ENCODE measurements at regions not wholly inside any gene's neighbourhood (a gene's known extent, or its start where the extent isn't known, plus 50 kb on each side); places are given as distances from the start of the nearest gene placed in this dataset.

- Histone ChIP-seq H3K4me3 (ENCODE audit: low read depth in 1 of 2, low read length in 2 of 2) (no peak overlapping the region), H3K9me3 (ENCODE audit: control insufficient read depth in 1 of 2, low read length in 2 of 2) (peaks cover 0 to 3% of the 10 kb centered on the region in 2 donors), H3K27ac (ENCODE audit: low read length) (no peak overlapping the region), H3K27me3 (ENCODE audit: low read depth, low read length) (no peaks in the 10 kb centered on the region), H3K36me3 (ENCODE audit: control insufficient read depth in 1 of 2, insufficient read depth in 2 of 2, low read length in 2 of 2) (no peaks in the 10 kb centered on the region), H3K4me1 (ENCODE audit: control insufficient read depth in 1 of 2, insufficient read depth in 2 of 2, low read length in 2 of 2) (no peaks in the 10 kb centered on the region)
These were observed 379.0 kb downstream of the TLR4 start for GRCh38 chr9:118083161-118083560.

DNA sequence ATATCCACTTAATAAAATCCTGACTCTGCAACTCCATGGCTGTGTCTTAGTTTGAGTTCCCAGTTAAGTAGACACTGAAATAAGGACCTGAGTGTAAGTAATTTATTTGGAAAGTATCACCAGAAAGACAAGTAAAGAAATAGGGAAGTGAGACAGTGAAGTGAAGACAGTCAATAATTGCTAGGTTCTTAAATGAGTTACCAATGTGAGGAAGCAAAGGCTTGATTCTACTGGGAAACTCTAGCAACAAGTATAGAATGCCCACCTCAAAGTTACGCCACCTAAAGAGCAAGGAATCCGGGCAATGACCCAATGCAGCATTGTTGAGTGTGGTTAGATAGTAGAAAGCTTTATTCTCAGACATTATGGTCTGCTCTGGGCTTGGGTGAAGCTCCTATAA, 383.9 kb downstream of the TLR4 start:
- H3K9me3 ChIP-seq (ENCODE audit: control insufficient read depth in 1 of 2, low read length in 2 of 2): peaks cover 0 to 3% of the 10 kb centered on the region in 2 donors
- no peak overlapping the region for H3K27ac ChIP-seq (ENCODE audit: low read length)
- no peak overlapping the region for H3K4me3 ChIP-seq (ENCODE audit: low read depth in 1 of 2, low read length in 2 of 2)
- H3K4me1 ChIP-seq (ENCODE audit: control insufficient read depth in 1 of 2, insufficient read depth in 2 of 2, low read length in 2 of 2): no peaks in the 10 kb centered on the region
- no peaks in the 10 kb centered on the region for H3K27me3 ChIP-seq (ENCODE audit: low read depth, low read length)
- no peaks in the 10 kb centered on the region for H3K36me3 ChIP-seq (ENCODE audit: control insufficient read depth in 1 of 2, insufficient read depth in 2 of 2, low read length in 2 of 2)

- Histone ChIP-seq H3K27me3 (ENCODE audit: low read depth, low read length) (no peaks in the 10 kb centered on the region), H3K4me1 (ENCODE audit: control insufficient read depth in 1 of 2, insufficient read depth in 2 of 2, low read length in 2 of 2) (no peaks in the 10 kb centered on the region), H3K4me3 (ENCODE audit: low read depth in 1 of 2, low read length in 2 of 2) (no peak overlapping the region), H3K36me3 (ENCODE audit: control insufficient read depth in 1 of 2, insufficient read depth in 2 of 2, low read length in 2 of 2) (no peaks in the 10 kb centered on the region), H3K27ac (ENCODE audit: low read length) (no peak overlapping the region), H3K9me3 (ENCODE audit: control insufficient read depth in 1 of 2, low read length in 2 of 2) (no peaks in the 10 kb centered on the region)
These were observed 387.0 kb downstream of the TLR4 start for GRCh38 chr9:118091226-118091625.

- Histone ChIP-seq H3K9me3 (ENCODE audit: control insufficient read depth in 1 of 2, low read length in 2 of 2) (no peaks in the 10 kb centered on the region), H3K4me1 (ENCODE audit: control insufficient read depth in 1 of 2, insufficient read depth in 2 of 2, low read length in 2 of 2) (no peaks in the 10 kb centered on the region)
These were observed 387.7 kb downstream of the TLR4 start for GRCh38 chr9:118091711-118092500.

GRCh38 chr9:118094387-118094786, 390.2 kb downstream of the TLR4 start:
- Histone ChIP-seq H3K36me3 (ENCODE audit: control insufficient read depth in 1 of 2, insufficient read depth in 2 of 2, low read length in 2 of 2) (no peaks in the 10 kb centered on the region), H3K27ac (ENCODE audit: low read length) (no peak overlapping the region), H3K9me3 (ENCODE audit: control insufficient read depth in 1 of 2, low read length in 2 of 2) (no peaks in the 10 kb centered on the region), H3K4me3 (ENCODE audit: low read depth in 1 of 2, low read length in 2 of 2) (no peak overlapping the region), H3K4me1 (ENCODE audit: control insufficient read depth in 1 of 2, insufficient read depth in 2 of 2, low read length in 2 of 2) (no peaks in the 10 kb centered on the region), H3K27me3 (ENCODE audit: low read depth, low read length) (no peaks in the 10 kb centered on the region)

More at GRCh38 chr9:118091711-118092500, 387.7 kb downstream of the TLR4 start:
- H3K4me3 ChIP-seq (ENCODE audit: low read depth in 1 of 2, low read length in 2 of 2): no peak overlapping the region
- no peaks in the 10 kb centered on the region for H3K27me3 ChIP-seq (ENCODE audit: low read depth, low read length)
- H3K36me3 ChIP-seq (ENCODE audit: control insufficient read depth in 1 of 2, insufficient read depth in 2 of 2, low read length in 2 of 2): no peaks in the 10 kb centered on the region
- no peak overlapping the region for H3K27ac ChIP-seq (ENCODE audit: low read length)

DNA sequence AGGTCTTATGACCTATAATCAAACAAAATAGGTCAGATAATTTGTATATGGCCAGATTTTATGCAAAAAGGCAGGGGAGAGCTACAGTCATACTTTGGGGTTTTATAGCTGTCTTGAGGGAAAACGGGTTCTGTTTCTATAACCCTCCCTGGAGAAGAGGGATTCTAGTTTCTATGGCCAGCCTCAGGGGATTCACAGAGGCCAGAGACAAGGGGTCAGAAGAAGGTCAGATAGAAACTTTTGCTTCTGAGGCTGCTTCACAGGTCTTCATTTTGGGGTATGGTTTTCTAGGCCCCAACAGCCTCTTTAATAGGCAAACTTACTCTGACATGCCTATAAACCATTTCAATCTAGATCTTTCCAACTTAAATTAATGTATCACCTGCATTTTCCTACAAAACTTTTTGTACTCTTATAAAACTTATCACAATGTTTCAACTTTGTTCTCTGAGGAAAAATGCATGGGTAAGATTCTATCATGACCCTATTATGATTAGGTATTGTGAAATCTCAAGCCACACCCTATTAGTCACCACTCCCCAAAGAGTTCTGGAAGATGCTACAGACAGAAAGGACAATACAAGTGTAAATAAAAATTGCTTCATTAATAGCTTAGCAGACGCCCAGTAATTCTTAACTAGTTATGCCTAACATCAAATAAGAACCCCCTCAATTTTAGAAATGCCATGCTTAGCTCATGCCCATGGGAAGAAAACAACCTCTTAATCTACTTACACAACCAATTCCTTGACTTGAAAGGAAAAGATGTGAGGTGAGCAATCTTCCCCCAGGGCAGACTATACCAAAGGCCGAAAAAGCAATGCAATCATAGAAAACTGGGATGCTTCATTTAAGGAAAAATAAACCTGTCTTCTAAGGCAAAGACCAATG, 396.6 kb downstream of the TLR4 start:
- Histone ChIP-seq H3K4me1 (ENCODE audit: control insufficient read depth in 1 of 2, insufficient read depth in 2 of 2, low read length in 2 of 2) (no peaks in the 10 kb centered on the region), H3K27ac (ENCODE audit: low read length) (no peak overlapping the region), H3K27me3 (ENCODE audit: low read depth, low read length) (no peaks in the 10 kb centered on the region), H3K4me3 (ENCODE audit: low read depth in 1 of 2, low read length in 2 of 2) (no peak overlapping the region), H3K36me3 (ENCODE audit: control insufficient read depth in 1 of 2, insufficient read depth in 2 of 2, low read length in 2 of 2) (no peaks in the 10 kb centered on the region), H3K9me3 (ENCODE audit: control insufficient read depth in 1 of 2, low read length in 2 of 2) (no peaks in the 10 kb centered on the region)

- Histone ChIP-seq H3K27me3 (ENCODE audit: low read depth, low read length) (no peaks in the 10 kb centered on the region), H3K9me3 (ENCODE audit: control insufficient read depth in 1 of 2, low read length in 2 of 2) (no peaks in the 10 kb centered on the region), H3K4me3 (ENCODE audit: low read depth in 1 of 2, low read length in 2 of 2) (no peak overlapping the region), H3K36me3 (ENCODE audit: control insufficient read depth in 1 of 2, insufficient read depth in 2 of 2, low read length in 2 of 2) (no peaks in the 10 kb centered on the region), H3K4me1 (ENCODE audit: control insufficient read depth in 1 of 2, insufficient read depth in 2 of 2, low read length in 2 of 2) (no peaks in the 10 kb centered on the region), H3K27ac (ENCODE audit: low read length) (no peak overlapping the region)
These were observed 400.2 kb downstream of the TLR4 start for GRCh38 chr9:118104363-118104762.

DNA sequence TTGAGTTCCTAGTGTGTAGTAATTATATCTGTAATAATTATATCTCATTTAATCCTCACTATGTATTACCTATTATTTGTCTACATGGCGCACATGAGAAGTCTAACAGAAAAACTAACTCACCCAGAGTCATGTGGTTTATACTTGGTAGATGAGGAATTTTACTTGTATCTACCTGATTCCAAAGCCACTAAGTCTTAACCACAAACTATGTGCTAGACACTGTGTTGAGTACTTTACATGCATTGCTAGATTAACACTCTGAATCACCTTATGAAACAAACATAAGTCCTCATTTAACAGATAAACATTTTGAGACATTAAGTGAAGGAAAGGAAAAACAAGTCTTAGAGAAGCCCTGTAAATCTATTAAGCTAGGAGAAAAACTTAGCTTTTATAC, 404.8 kb downstream of the TLR4 start:
- H3K27ac ChIP-seq (ENCODE audit: low read length): no peak overlapping the region
- no peaks in the 10 kb centered on the region for H3K9me3 ChIP-seq (ENCODE audit: control insufficient read depth in 1 of 2, low read length in 2 of 2)
- no peak overlapping the region for H3K4me3 ChIP-seq (ENCODE audit: low read depth in 1 of 2, low read length in 2 of 2)
- no peaks in the 10 kb centered on the region for H3K36me3 ChIP-seq (ENCODE audit: control insufficient read depth in 1 of 2, insufficient read depth in 2 of 2, low read length in 2 of 2)
- H3K27me3 ChIP-seq (ENCODE audit: low read depth, low read length): no peaks in the 10 kb centered on the region
- H3K4me1 ChIP-seq (ENCODE audit: control insufficient read depth in 1 of 2, insufficient read depth in 2 of 2, low read length in 2 of 2): no peaks in the 10 kb centered on the region

GRCh38 chr9:118109542-118109941, 405.3 kb downstream of the TLR4 start:
- Histone ChIP-seq H3K9me3 (ENCODE audit: control insufficient read depth in 1 of 2, low read length in 2 of 2) (no peaks in the 10 kb centered on the region), H3K4me1 (ENCODE audit: control insufficient read depth in 1 of 2, insufficient read depth in 2 of 2, low read length in 2 of 2) (no peaks in the 10 kb centered on the region), H3K4me3 (ENCODE audit: low read depth in 1 of 2, low read length in 2 of 2) (no peak overlapping the region), H3K27me3 (ENCODE audit: low read depth, low read length) (no peaks in the 10 kb centered on the region), H3K36me3 (ENCODE audit: control insufficient read depth in 1 of 2, insufficient read depth in 2 of 2, low read length in 2 of 2) (no peaks in the 10 kb centered on the region), H3K27ac (ENCODE audit: low read length) (no peak overlapping the region)

GRCh38 chr9:118121361-118121760, 417.2 kb downstream of the TLR4 start:
- Histone ChIP-seq H3K27ac (ENCODE audit: low read length) (no peak overlapping the region), H3K27me3 (ENCODE audit: low read depth, low read length) (no peaks in the 10 kb centered on the region), H3K4me1 (ENCODE audit: control insufficient read depth in 1 of 2, insufficient read depth in 2 of 2, low read length in 2 of 2) (no peaks in the 10 kb centered on the region), H3K9me3 (ENCODE audit: control insufficient read depth in 1 of 2, low read length in 2 of 2) (no peaks in the 10 kb centered on the region), H3K36me3 (ENCODE audit: control insufficient read depth in 1 of 2, insufficient read depth in 2 of 2, low read length in 2 of 2) (no peaks in the 10 kb centered on the region), H3K4me3 (ENCODE audit: low read depth in 1 of 2, low read length in 2 of 2) (no peak overlapping the region)

- Histone ChIP-seq H3K4me1 (ENCODE audit: control insufficient read depth in 1 of 2, insufficient read depth in 2 of 2, low read length in 2 of 2) (no peaks in the 10 kb centered on the region), H3K9me3 (ENCODE audit: control insufficient read depth in 1 of 2, low read length in 2 of 2) (peaks cover 0 to 2% of the 10 kb centered on the region in 2 donors), H3K36me3 (ENCODE audit: control insufficient read depth in 1 of 2, insufficient read depth in 2 of 2, low read length in 2 of 2) (no peaks in the 10 kb centered on the region)
These were observed 424.1 kb downstream of the TLR4 start for GRCh38 chr9:118128313-118128712.

More at GRCh38 chr9:118128313-118128712, 424.1 kb downstream of the TLR4 start:
- Histone ChIP-seq H3K27ac (ENCODE audit: low read length) (no peak overlapping the region), H3K27me3 (ENCODE audit: low read depth, low read length) (no peaks in the 10 kb centered on the region), H3K4me3 (ENCODE audit: low read depth in 1 of 2, low read length in 2 of 2) (no peak overlapping the region)

All from muscle layer of duodenum (tissue), 2 donors.